ENCODE measurements at regions not wholly inside any gene's neighbourhood (a gene's known extent, or its start where the extent isn't known, plus 50 kb on each side); places are given as distances from the start of the nearest gene placed in this dataset.
A peak's percentile ranks its signal among the peaks of the same experiment; 100 is the strongest.
"Not testable (repeated sequence)": the region's sequence is repeated elsewhere in the genome, so short reads cannot be mapped to it uniquely, and the experiment has no call there.

DNA sequence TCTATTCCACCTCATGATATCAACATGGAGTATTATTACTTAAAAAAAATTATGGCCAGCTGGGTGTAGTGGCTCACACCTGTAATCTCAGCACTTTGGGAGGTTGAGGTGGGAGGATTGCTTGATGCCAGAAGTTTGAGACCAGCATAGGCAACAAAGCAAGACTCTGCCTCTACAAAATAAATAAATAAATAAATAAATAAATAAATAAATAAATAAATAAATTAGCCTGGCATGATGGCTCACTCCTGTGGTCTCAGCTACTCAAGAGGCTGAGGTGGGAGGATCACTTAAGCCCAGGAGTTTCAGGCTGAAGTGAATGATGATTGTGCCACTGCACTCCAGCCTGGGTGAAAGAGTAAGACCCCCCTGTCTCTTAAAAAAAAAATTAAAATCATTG is 350.8 kb downstream of the VRK1 start:
- ATAC-seq (replicated peaks; ENCODE audit: extremely low read depth, poor library complexity, severe bottlenecking); H3K4me3 Mint-ChIP-seq: not testable (repeated sequence)
- H3K27me3 Mint-ChIP-seq = peaks cover 15% of the 10 kb centered on the region

DNA sequence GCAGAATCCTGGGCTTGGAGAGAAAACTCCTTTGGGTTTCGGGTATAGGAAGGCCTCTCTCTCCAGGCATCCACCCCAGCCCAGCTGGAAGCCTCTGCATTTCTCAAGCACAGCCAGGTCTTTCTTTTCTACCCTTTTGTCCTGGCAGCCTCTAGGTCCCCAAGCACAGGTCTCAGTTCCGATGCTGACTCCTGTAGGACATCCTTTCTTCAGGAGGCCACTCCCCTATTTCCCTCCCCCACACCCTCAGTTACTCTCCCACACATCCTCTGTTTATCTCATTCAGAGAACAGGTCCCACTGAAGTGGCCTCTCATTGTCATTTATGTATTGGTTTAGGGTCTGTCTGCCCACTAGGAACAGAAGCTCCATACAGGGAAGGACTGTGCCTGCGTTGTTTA is 352.6 kb downstream of the VRK1 start:
- peaks cover 23% of the 10 kb centered on the region for H3K27me3 Mint-ChIP-seq
- H3K36me3 Mint-ChIP-seq (ENCODE audit: insufficient read depth) = no peaks in the 10 kb centered on the region
- no peak overlapping the region for H3K4me3 Mint-ChIP-seq
- H3K4me1 Mint-ChIP-seq = no peaks in the 10 kb centered on the region
- ATAC-seq (replicated peaks; ENCODE audit: extremely low read depth, poor library complexity, severe bottlenecking) = no peak
- no peaks in the 10 kb centered on the region for H3K9me3 Mint-ChIP-seq
- no peak for DNase-seq (ENCODE audit: low spot score in 2 of 2)
- no peak overlapping the region for H3K27ac Mint-ChIP-seq (ENCODE audit: low read depth)

More for the DNA sequence above, 350.8 kb downstream of the VRK1 start:
- H3K9me3 Mint-ChIP-seq; H3K27ac Mint-ChIP-seq (ENCODE audit: low read depth); H3K4me1 Mint-ChIP-seq; H3K36me3 Mint-ChIP-seq (ENCODE audit: insufficient read depth); DNase-seq (ENCODE audit: low spot score in 2 of 2): not testable (repeated sequence)

- no peaks in the 10 kb centered on the region for H3K4me1 Mint-ChIP-seq
- H3K36me3 Mint-ChIP-seq (ENCODE audit: insufficient read depth) = no peaks in the 10 kb centered on the region
- peaks cover 4% of the 10 kb centered on the region for H3K9me3 Mint-ChIP-seq
- ATAC-seq (replicated peaks; ENCODE audit: extremely low read depth, poor library complexity, severe bottlenecking) (no peak), DNase-seq (ENCODE audit: low spot score in 2 of 2) (no peak)
- no peak overlapping the region for H3K27ac Mint-ChIP-seq (ENCODE audit: low read depth)
- peaks cover 36% of the 10 kb centered on the region for H3K27me3 Mint-ChIP-seq
- no peak overlapping the region for H3K4me3 Mint-ChIP-seq
Measured at GRCh38 chr14:97153527-97153926, 356.3 kb downstream of the VRK1 start.

DNA sequence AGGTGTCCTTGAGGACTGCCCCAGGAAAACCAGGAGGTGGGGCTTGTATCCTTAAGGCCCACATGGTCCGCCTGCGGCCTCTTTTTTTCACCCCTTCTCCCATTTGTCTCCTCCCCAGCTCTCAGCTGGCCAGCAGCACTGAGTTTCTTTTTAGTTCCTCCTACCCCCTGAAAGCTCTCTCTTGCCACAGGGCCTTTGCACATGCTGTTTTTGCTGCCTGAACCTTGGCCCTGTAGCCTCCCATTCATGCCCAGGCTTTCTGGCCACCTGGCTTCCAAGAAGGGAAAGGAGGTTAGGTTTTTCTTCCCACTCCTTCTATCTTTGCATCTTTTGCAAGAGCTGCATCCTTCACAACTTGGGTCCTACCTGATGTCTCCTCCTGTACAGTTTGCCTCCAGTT is 358.1 kb downstream of the VRK1 start:
- H3K4me1 Mint-ChIP-seq = no peaks in the 10 kb centered on the region
- DNase-seq (ENCODE audit: low spot score in 2 of 2) = no peak
- peaks cover 13% of the 10 kb centered on the region for H3K9me3 Mint-ChIP-seq
- peaks cover 36% of the 10 kb centered on the region for H3K27me3 Mint-ChIP-seq
- H3K4me3 Mint-ChIP-seq = no peak overlapping the region
- H3K36me3 Mint-ChIP-seq (ENCODE audit: insufficient read depth) = no peaks in the 10 kb centered on the region
- ATAC-seq (replicated peaks; ENCODE audit: extremely low read depth, poor library complexity, severe bottlenecking) = no peak
- no peak overlapping the region for H3K27ac Mint-ChIP-seq (ENCODE audit: low read depth)

DNA sequence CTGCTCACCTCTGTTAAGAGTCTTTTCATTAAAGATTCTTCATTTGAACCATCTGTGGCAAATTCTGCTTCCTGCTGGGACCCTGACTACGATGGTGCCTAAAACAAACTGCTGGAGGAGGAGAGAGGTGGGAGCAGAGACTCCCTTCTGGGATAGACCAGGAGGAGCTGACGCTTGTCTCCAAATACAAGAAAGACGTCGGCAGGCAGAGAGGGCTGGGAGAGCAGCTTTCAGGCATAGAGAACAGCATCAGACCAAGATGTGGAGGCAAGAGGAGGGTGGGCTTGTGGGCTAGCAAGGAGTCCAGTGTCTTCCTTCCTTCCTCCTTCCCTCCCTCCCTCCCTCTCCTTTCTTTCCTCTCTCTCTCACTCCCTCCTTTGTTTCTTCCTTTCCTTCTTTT is 358.6 kb downstream of the VRK1 start:
- peaks cover 36% of the 10 kb centered on the region for H3K27me3 Mint-ChIP-seq
- H3K9me3 Mint-ChIP-seq = peaks cover 13% of the 10 kb centered on the region
- no peaks in the 10 kb centered on the region for H3K4me1 Mint-ChIP-seq
- H3K4me3 Mint-ChIP-seq = no peak overlapping the region
- ATAC-seq (replicated peaks; ENCODE audit: extremely low read depth, poor library complexity, severe bottlenecking) (no peak), DNase-seq (ENCODE audit: low spot score in 2 of 2) (no peak)
- H3K36me3 Mint-ChIP-seq (ENCODE audit: insufficient read depth) = no peaks in the 10 kb centered on the region
- no peak overlapping the region for H3K27ac Mint-ChIP-seq (ENCODE audit: low read depth)

DNA sequence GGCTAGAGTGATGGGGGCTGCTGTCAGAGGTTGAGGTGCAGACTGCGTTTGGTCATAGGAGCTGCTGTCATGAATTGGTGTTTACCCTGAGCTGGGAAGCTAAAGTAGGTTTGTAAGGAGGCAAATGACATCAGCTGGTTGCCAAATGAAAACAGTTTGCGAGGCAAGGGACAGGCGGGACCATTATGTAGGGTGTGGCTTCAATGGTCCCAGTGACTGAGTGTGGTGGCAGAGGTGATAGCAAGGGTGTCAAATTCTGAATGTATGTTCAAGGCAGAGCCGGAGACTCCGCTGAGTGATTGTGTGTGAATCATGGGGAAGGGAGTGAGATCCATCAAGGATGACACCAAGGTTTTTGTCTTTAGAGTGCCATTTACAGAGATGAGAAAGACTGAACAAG is 359.5 kb downstream of the VRK1 start:
- ATAC-seq (replicated peaks; ENCODE audit: extremely low read depth, poor library complexity, severe bottlenecking) = no peak
- peaks cover 13% of the 10 kb centered on the region for H3K9me3 Mint-ChIP-seq
- no peaks in the 10 kb centered on the region for H3K36me3 Mint-ChIP-seq (ENCODE audit: insufficient read depth)
- H3K4me3 Mint-ChIP-seq = no peak overlapping the region
- no peak for DNase-seq (ENCODE audit: low spot score in 2 of 2)
- no peak overlapping the region for H3K27ac Mint-ChIP-seq (ENCODE audit: low read depth)
- H3K27me3 Mint-ChIP-seq = peaks cover 36% of the 10 kb centered on the region
- no peaks in the 10 kb centered on the region for H3K4me1 Mint-ChIP-seq

DNA sequence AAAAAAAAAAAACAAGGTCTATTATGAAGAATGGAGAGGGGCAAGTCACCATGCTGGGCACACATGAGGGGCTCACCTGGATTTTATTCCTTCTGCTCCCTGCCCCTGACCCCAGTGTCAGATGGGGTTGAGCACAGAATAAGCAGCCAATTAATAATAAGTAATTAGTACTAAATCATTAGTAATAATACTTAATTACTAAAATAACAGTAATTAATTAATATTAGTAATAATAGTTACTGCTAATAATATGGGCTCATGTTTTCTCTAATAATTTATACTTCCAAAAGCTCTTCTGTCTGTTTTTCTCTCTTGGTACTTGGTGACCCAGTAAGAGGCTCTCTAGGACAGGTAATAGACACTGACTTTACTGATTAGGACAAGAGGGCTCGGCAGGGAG is 360.9 kb downstream of the VRK1 start:
- no peaks in the 10 kb centered on the region for H3K36me3 Mint-ChIP-seq (ENCODE audit: insufficient read depth)
- no peaks in the 10 kb centered on the region for H3K4me1 Mint-ChIP-seq
- ATAC-seq (replicated peaks; ENCODE audit: extremely low read depth, poor library complexity, severe bottlenecking) = no peak
- peaks cover 36% of the 10 kb centered on the region for H3K27me3 Mint-ChIP-seq
- DNase-seq (ENCODE audit: low spot score in 2 of 2) = no peak
- no peak overlapping the region for H3K27ac Mint-ChIP-seq (ENCODE audit: low read depth)
- H3K9me3 Mint-ChIP-seq = peaks cover 13% of the 10 kb centered on the region
- no peak overlapping the region for H3K4me3 Mint-ChIP-seq

DNA sequence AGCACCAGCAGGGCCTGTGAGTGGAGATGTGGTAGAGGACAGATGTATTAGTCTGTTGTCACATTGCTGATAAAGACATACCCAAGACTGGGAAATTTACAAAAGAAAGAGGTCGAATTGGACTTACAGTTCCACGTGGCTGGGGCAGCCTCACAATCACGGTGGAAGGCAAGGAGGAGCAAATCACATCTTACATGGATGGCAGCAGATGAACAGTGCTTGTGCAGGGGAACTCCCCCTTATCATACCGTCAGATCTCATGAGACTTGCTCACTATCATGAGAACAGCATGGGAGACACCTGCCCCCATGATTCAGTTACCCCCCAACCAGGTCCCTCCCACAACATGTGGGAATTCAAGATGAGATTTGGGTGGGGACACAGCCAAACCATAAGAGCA is 361.9 kb downstream of the VRK1 start:
- no peak for ATAC-seq (replicated peaks; ENCODE audit: extremely low read depth, poor library complexity, severe bottlenecking)
- Mint-ChIP-seq H3K4me3 (no peak overlapping the region), H3K27ac (ENCODE audit: low read depth) (no peak overlapping the region)

GRCh38 chr14:97162621-97163020 is 365.4 kb downstream of the VRK1 start:
- Mint-ChIP-seq H3K9me3 (peaks cover 9% of the 10 kb centered on the region), H3K4me1 (no peaks in the 10 kb centered on the region), H3K36me3 (ENCODE audit: insufficient read depth) (no peaks in the 10 kb centered on the region), H3K27me3 (peaks cover 9% of the 10 kb centered on the region), H3K27ac (ENCODE audit: low read depth) (no peak overlapping the region), H3K4me3 (no peak overlapping the region)
- no peak for DNase-seq (ENCODE audit: low spot score in 2 of 2)
- ATAC-seq (replicated peaks; ENCODE audit: extremely low read depth, poor library complexity, severe bottlenecking) = no peak

More for the DNA sequence above, 361.9 kb downstream of the VRK1 start:
- Mint-ChIP-seq H3K27me3 (peaks cover 31% of the 10 kb centered on the region), H3K4me1 (no peaks in the 10 kb centered on the region), H3K36me3 (ENCODE audit: insufficient read depth) (no peaks in the 10 kb centered on the region), H3K9me3 (peaks cover 13% of the 10 kb centered on the region)
- DNase-seq (ENCODE audit: low spot score in 2 of 2) = no peak

DNA sequence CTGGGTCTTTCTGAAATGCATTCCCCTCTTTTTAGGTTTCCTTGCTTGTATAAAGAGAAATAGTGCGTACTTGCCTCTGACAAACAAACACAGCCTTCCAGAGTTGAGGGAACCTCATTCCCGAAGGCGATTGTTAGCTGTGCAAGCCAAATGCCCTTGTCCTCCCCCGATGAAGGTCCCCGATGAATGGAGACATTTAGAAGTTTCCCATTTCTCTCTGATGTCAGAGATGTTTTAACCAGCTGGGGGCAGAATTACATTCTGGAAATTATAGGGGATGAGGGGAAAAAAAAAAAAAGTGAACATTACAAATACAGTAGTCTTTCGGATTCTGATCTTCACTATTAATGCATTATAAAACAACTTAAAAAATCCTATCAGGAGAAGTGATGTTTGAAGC is 366.8 kb downstream of the VRK1 start:
- Mint-ChIP-seq H3K4me1 (no peaks in the 10 kb centered on the region), H3K36me3 (ENCODE audit: insufficient read depth) (no peaks in the 10 kb centered on the region), H3K9me3 (peaks cover 5% of the 10 kb centered on the region), H3K27ac (ENCODE audit: low read depth) (no peak overlapping the region), H3K4me3 (no peak overlapping the region), H3K27me3 (peaks cover 9% of the 10 kb centered on the region)
- ATAC-seq (replicated peaks; ENCODE audit: extremely low read depth, poor library complexity, severe bottlenecking) (no peak), DNase-seq (ENCODE audit: low spot score in 2 of 2) (no peak)

- Mint-ChIP-seq H3K4me1 (no peaks in the 10 kb centered on the region), H3K9me3 (no peaks in the 10 kb centered on the region), H3K27me3 (peaks cover 9% of the 10 kb centered on the region), H3K4me3 (no peak overlapping the region), H3K36me3 (ENCODE audit: insufficient read depth) (no peaks in the 10 kb centered on the region), H3K27ac (ENCODE audit: low read depth) (no peak overlapping the region)
- ATAC-seq (replicated peaks; ENCODE audit: extremely low read depth, poor library complexity, severe bottlenecking) = peak; percentile 24
- no peak for DNase-seq (ENCODE audit: low spot score in 2 of 2)
Measured at GRCh38 chr14:97166497-97166896, 369.3 kb downstream of the VRK1 start.

DNA sequence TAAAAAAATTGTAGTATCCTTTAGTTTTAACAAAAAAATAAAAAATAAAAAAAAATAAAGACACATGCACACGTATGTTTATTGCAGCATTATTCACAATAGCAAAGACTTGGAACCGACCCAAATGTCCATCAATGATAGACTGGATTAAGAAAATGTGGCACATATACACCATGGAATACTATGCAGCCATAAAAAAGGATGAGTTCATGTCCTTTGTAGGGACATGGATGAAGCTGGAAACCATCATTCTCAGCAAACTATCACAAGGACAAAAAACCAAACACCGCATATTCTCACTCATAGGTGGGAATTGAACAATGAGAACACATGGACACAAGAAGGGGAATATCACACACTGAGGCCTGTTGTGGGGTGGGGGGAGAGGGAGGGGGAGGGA is 370.4 kb downstream of the VRK1 start:
- not testable (repeated sequence) for H3K4me1 Mint-ChIP-seq; H3K27me3 Mint-ChIP-seq; H3K9me3 Mint-ChIP-seq; ATAC-seq (replicated peaks; ENCODE audit: extremely low read depth, poor library complexity, severe bottlenecking); H3K4me3 Mint-ChIP-seq; DNase-seq (ENCODE audit: low spot score in 2 of 2); H3K36me3 Mint-ChIP-seq (ENCODE audit: insufficient read depth); H3K27ac Mint-ChIP-seq (ENCODE audit: low read depth)

DNA sequence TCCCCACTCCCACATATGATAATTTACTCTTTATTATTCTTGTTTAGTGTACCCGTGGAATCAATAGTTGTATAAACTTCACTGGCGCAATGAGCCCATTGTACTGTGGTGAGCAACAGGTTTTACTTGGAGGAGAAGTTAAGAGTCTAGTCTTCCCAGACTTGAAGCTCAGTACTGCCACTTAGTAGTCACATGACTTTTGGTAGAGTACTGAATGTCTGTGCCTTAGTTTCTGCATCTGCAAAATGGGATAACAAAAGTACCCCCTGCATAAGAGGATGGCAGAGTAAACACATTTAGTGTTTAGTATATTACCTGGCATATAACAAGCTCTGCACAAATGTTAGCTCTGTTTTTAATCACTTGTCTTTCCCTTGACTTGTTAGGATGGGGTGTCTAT is 375.5 kb downstream of the VRK1 start:
- Mint-ChIP-seq H3K27ac (ENCODE audit: low read depth) (no peak overlapping the region), H3K36me3 (ENCODE audit: insufficient read depth) (no peaks in the 10 kb centered on the region), H3K27me3 (no peaks in the 10 kb centered on the region), H3K4me1 (peaks cover 7% of the 10 kb centered on the region), H3K4me3 (no peak overlapping the region), H3K9me3 (no peaks in the 10 kb centered on the region)
- no peak for ATAC-seq (replicated peaks; ENCODE audit: extremely low read depth, poor library complexity, severe bottlenecking)
- no peak for DNase-seq (ENCODE audit: low spot score in 2 of 2)

GRCh38 chr14:97177016-97177415 is 379.8 kb downstream of the VRK1 start:
- no peak for ATAC-seq (replicated peaks; ENCODE audit: extremely low read depth, poor library complexity, severe bottlenecking)

More at GRCh38 chr14:97177016-97177415, 379.8 kb downstream of the VRK1 start:
- H3K4me3 Mint-ChIP-seq = no peak overlapping the region
- no peaks in the 10 kb centered on the region for H3K9me3 Mint-ChIP-seq
- DNase-seq (ENCODE audit: low spot score in 2 of 2) = peak in 1 of 2 donors; percentile 27
- H3K27ac Mint-ChIP-seq (ENCODE audit: low read depth) = peak overlapping the region; percentile 70
- peaks cover 34% of the 10 kb centered on the region for H3K4me1 Mint-ChIP-seq
- no peaks in the 10 kb centered on the region for H3K36me3 Mint-ChIP-seq (ENCODE audit: insufficient read depth)
- H3K27me3 Mint-ChIP-seq = no peaks in the 10 kb centered on the region

Measured in central memory CD8-positive, alpha-beta T cell (primary cell).